ENCODE measurements at regions not wholly inside any gene's neighbourhood (a gene's known extent, or its start where the extent isn't known, plus 50 kb on each side); places are given as distances from the start of the nearest gene placed in this dataset.
"Not testable (repeated sequence)": the region's sequence is repeated elsewhere in the genome, so short reads cannot be mapped to it uniquely, and the experiment has no call there.

DNA sequence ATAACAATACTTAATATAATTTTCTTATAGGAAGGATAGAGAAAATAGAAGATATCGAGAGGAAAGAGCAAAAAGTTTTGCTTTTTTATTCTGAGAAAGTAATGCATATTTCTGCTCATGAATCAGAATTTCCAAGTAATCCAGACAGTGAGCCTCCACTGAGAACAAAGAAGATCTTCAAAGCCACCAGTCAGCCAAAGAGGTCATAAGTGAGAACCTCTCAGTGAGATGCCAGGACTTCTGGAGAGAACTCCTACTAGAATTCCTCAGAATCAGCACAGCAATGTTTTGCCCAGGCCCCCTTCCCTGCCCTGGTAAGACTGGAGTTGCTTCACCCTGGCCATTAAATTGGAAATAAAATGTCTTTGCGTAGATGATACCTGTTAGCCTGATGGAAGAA lies 254.4 kb upstream of the FAT4 start:
- DNase-seq: no peak

DNA sequence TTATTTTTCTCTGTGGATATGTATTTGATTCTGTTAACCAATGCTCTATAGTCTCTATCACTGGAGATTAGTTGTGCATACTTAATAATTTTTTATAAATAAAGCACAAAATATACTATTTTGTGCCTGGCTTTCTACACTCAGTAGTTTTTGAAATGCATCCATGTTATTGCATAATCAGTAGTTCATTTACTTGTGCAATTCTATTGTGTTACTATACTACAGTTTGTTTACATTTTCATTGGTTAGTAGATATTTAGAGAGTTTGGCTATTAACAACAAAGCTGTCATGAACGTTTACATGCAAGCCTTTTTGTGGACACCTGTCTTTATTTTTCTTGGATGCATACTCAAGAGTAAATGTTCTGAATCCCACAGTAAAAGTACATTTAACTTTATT lies 265.0 kb upstream of the FAT4 start:
- no peak for DNase-seq

DNA sequence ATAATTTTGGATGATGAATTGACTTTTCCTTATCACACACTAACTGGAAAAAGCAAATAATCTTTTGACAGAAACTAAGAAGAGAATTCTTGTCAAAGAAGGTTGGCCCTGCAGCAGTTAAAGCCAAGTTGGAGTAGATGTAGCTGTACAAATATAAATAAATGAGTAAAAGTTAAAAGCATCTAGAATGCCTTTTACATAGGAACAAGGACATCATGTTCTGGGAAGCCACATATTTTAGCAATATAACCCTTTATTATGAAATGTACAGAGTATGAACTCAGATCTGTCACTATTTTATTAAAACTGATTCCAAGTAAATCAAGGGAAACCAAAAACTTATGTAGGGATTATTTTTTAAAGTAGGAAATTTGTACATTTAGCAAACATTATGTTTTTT lies 269.4 kb upstream of the FAT4 start:
- no peak for DNase-seq

DNA sequence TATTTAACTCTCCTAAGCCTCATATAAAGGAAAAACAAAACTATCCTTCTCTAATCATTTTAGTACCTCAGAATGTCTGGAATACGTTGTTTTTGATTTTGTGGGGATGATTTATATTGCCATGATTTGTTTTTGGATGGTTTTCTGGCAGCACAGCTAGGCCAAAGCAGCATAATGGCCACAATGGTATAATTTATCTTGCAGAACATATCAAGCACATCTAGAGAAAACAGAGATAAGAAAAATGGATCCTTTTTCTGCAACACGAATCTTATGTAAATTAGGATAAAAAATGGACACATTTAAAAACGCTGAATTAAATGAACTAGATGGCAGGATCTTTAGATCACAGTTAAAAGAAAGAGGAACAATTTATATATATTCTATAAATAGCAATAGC lies 269.9 kb upstream of the FAT4 start:
- DNase-seq: no peak

DNA sequence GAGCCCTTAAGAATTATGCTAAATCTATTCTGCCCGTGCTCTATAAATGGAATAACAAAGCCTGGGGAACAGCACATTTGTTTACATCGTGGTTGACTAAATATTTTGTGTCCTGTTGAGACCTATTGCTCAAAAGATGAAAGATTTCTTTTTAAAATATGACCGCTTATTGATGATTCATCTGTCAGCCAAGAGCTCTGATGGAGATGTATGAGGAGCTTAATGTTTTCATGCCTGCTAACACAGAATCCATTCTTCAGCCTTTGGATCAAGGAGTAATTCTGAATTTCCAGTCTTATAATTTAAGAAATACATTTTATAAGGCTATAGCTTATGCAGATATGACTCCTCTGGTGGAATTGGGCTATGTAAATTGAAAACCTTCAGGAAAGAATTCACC lies 271.3 kb upstream of the FAT4 start:
- no peak for DNase-seq

DNA sequence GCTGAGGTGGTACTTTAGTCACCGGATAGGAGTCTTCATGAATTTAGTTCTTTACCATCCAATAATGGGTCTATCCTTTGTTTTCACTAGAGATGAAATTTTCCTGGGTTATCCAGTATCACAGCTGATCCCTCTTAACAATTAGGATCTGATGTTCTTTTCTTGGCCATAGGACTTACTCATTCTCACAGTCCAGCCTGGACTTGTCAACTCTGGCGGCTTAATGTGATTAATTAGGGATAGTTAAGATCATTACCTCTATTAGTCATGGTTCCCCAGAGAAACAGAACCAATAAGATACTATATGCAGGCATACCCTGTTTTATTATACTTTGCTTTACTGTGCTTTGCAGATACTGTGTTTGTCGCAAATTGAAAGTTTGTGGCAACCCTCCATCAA lies 272.7 kb upstream of the FAT4 start:
- DNase-seq: no peak

DNA sequence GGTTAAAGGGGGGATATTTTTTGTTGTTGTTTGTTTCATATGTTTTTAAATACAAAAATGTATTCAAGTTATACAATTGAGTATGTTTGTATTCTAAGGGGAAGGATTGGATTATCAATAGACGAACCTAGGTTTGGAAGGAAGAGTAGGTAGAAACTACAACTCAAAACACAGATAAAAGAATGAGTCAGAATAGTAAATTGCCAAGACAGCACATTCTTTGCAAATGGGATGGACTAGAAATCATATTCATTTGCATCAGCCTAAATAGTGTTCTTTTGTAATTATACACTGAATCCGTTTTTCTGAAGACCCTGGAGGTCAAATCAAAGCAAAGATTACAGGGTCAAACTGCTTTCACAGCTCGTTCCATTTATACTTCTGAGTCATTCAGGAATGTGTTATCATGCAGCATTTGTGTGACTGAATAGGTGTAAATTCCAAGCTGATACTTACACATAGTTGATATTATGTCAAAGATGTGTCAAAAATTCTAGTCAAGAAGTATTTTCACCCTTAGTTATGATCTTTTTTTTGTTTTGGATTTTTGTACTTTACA lies 273.3 kb upstream of the FAT4 start:
- DNase-seq: no peak

DNA sequence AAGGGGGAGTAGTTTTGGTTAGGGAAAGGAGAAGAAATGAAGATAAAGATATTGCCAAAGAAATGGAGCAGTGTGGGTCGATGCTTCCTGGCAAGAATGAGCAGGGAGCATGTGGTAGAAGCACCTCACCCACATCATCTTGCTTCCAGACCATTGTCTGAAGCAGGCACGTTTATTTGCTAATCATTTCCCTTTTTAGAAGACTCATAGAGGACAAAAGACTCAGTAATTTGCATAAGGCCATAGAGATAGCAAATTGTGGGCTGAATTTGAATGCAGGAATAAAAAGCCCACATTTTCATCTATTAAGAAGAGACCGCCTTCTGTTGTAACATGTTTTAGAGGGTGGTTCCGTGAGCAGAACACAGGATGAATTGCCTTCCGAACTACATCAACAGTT lies 275.2 kb upstream of the FAT4 start:
- DNase-seq: peak; percentile 39 to 47

DNA sequence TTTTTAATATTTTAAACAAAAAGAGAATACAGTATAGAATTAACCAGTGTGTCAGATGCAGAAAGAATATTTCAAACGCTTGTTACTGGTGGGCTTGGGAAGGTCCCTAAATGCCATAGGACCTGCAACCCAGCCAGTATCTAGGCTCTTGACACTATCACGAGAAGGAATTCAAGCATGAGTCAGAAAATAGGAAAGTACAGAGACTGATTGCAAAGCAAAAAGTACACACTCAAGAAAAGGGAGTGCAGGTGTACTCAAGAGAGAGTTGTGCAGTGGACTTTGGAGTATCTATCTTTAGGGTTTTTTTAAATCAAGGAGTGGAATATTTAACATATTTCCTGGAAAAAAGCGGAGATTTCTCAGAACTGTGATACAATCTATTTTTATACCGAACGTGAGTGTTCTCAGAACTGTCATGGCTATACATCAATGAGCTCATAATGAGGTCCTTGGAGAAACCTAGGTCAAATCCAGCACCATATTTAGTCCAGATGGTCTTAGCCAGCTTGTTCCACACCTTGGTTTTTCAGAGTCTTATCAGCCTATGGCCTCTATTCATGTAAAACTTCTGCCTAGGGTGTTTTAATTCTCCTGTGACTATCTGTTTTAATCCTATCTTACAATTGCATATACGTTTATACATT lies 291.8 kb upstream of the FAT4 start:
- no peak for DNase-seq

DNA sequence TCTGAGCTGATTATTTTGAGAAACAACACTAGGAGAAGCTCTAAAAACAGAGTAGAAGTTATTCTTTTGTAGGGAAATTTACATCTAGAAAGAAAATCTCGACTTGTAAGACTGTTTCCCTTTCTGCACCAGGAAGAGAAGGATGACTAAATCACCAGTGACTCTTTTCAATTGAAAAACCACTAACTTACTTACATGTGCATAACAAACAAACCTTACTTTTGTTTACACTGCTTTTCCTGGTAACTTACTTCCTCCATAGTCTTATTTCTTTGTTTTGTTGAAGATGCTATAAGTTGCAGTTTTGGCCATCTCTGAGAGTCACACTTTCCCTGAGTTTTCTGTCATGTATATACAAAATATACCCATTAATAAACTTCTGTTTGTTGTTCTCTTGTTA lies 293.6 kb upstream of the FAT4 start:
- DNase-seq: no peak

DNA sequence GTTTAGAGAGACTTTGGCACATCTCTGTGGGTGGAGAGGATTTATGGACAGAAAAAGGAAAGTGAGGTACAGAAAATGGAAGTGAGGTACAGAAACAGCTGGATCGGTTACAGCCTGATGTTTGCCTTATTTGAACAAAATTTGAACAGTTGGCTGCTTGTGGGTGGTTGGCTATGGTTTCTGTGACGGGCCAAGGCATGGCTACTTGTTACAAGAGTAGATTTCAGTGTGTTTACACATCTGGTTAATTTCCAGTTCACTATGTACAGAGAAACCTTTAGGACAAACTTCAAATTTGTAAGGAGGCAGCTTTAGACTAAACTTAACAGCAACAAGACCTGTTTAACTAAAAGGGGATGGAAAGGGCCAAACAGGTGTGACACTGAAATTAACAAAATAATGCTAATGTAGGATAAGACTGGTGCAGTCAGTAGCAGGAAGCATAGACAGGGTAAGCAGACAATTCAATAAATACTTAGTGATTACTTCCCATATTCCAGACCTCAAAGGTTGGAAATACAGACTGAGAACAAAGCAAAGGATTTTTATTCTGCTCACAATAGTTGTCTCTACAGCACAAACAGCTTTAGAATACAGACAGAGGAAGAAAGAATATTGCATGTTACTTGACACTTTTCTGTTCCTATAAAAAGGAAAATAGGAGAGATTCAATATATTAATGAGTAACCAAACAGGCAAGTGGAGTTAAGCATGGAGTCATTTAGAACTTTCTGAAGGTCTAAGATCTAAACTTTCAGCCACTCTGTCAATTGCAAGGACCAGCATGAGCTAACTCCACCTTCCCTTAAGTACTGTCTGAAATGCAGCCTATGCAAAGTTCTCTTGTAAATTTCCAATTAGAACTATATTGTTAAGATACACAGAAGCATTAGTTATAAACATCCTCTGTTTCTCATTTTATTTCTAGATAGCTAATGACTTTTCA lies 294.4 kb upstream of the FAT4 start:
- DNase-seq: no peak

DNA sequence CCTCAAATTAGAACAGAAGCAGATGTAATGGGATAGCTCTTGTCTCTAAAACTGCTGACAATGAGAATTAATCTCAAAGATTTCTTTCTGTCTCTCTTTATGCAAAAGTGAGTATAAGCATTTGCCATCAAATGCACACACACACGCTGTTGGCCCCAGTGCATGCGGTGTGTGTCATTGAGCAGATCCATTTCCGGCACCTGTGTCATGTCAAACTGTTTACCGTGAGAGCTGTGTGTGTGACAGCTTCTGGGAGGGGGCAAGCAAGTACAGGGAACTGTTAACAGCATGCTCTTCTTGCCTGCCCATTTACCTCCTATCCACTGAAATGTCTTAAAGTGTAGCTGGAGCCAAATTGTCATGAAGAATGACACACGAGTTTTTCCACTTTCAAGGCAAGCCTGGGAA lies 297.9 kb upstream of the FAT4 start:
- DNase-seq: no peak

DNA sequence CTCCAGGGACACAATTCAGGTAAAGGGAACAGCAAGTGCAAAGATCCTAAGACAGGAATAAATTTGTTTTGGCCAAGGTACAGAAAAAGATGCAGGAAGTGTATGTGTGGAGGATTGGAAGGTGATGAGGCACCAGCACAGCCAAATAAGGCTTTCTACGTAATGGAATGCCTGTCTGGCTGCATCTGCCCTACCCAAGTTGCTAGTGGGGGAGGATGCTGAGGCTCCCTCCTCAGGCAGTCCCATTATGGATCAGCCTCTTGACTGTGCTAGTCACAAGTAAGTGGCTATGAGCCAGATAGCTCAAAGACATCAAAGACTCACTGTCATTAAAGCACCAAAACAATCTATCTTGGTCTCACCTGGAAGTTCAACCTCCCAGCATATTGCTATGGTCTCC lies 300.9 kb upstream of the FAT4 start:
- DNase-seq: no peak

DNA sequence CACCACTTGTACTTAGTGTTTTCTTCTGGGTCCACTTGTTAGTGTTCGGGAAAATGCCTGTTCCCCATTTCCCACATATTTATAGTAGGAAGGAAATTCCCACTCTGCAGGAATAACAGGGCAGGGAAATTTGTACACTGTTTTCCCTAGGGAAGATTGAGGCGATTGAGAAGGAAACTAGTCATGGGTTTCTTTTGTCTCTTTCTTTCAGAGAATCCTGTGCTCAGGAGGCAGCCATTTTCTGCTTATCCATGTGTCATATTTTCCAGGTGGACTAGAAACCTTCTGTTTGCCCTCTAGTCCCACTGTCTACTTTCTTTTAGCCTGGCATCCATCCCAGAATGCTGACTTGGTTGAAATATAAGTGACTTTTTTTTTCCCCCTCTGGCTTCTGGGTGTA lies 299.1 kb upstream of the ANKRD50 start:
- no peak for DNase-seq

DNA sequence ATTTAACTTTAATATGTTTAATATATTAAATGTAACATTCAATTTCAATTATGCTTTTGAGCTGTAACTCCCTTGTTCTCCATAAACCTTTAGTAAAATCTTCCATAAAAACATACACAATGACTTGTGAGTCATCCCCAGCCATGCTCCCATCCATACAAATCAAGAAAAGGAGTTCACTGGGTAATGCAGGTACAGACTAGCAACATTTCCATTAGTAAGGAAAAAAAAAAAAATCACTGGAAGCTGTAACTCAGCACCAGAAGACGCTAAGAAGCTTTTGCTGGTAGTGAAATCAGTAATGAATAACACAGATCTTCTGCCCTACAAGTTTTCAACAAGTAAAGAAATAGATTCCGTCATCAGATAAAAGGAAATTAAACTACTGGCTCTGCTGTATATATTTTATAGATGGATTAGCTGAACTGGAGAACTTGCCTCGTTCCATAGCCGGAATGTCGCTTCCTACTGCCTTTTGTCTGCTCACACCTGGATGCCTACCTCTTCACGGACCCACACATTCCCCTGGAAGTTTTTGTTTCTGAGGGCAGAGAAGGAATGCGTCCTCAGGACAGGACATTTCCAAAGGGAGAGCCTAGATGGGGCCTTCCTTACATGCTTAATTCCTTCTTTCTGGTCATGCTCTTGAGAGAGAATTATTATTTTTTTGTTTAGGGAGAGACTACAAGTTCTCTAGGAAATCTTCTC lies 298.4 kb upstream of the ANKRD50 start:
- DNase-seq: no peak

DNA sequence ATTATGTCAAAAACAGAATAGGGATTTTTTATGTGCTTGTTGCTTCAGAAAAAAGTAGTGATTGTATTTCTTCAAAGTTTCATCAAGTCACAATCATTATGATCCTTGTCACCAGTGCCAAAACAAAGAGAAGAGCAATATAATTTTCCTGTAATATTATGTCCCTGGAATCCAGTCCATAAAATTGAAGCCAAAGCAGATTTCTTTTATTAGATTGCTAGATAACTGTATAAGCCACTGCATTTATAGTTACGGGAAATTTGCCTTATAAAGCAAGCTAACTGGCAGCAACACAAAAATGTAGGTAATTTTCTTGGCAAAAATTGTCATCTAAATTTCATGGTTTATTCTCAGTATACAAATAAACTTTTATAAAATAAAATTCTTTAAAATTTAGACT lies 296.1 kb upstream of the ANKRD50 start:
- no peak for DNase-seq

DNA sequence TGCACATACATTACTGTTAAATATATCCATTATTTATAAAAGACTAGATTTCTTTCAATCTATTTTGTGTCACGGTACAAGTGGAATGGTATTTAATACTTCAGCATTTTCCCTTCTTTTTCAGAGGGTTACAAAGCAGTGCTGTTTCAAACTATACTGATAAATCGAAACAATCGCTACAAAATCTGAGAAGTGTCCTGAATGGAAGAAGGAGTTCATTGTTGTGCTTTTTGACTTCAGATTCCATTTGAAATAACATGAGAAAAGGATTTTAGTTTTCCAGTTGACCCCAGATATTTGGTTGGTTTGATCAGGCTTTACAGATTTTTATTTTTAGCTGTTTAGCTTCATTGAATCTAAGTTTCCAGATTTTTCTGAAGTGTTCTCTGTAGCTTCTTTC lies 292.1 kb upstream of the ANKRD50 start:
- no peak for DNase-seq

DNA sequence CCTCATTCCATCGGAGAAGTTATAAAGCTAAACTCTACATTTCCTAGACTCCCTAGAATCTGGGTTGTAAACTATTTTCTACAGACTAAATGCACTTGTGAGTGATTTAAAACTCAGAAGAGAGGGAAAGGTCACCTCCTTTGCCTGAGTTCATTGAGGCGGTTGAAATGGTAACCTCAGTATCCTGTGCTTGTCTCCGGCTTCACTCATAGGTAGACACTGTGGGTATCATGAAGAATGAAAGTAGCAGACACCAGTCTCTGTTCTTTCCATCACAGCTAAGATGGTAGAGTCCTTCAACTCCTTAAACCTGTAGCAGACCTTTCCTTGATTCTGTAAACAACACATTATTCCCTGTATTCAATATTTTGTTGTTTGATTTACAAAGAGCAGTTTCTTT lies 291.3 kb upstream of the ANKRD50 start:
- no peak for DNase-seq

DNA sequence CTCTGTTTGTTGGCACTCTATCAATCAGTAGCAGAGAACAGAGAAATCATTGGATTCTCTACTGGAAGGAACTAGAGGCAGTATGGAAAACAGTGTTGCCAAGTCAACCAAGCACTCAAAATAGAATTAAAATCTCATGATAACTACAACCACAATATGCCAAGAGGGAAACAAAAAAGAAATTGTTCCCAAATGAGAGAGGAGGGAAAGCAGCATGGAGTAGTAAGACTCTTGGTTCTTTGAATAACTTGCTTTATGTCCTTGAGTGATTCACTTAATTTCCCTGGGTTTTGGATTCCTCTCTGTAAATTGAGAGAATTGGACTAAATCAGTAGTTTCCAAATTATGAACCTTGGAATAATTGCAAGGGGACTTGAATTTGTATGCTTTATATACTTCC lies 285.5 kb upstream of the ANKRD50 start:
- DNase-seq: no peak

DNA sequence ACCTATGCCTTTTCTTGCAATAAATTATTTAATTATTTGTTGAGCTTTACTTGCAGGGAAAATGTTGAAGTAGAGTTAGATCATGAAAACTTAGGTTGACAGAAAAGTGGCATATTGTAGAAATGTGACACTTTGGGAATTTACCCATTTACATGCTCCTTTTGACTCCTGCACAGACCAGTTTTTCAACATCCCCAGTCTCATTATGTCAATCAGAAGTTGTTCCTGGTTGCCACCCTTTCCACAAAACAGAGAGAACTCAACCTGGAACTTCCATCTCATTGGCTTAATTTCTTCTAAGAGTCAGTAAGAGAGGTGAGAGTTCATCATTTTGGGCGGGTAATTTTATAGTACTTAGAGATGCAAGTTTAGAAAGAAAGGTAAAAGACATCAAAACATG lies 284.6 kb upstream of the ANKRD50 start:
- DNase-seq: no peak

DNA sequence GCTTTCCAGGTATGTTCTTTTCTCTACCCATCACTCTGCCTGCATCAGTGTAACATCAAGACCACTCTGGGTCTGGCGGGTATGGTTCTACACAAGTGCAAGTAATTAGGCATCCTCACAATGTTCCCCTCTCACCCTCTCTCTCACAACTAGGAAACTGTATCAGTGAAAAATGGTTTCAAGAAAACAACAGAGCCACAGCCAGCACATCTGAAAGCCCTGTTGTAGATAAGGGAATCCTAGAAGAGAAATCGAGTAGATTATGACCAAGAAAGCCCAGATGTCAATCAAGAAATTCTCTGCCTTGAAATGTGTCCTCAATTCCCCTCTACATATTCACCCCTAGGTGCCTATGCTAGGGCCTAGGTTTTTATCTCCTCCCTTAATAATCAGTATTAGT lies 281.3 kb upstream of the ANKRD50 start:
- no peak for DNase-seq

DNA sequence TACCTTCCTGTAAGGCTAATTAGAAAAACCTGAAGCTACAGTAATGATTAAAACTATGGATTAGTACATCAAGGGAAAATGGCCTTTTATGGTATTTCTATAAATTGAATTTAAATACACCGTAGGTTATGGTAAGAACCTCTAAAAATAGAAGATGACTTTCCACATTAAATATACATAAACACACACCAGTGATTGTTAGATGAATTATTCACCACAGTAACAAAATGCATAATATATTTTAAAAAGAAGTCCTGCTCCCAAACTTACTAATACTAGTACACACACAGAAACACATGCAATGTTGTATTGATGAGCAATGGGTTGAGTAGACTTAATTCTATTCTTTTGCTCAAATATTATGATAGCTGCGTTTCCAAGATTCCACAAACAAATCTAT lies 277.9 kb upstream of the ANKRD50 start:
- DNase-seq: no peak

DNA sequence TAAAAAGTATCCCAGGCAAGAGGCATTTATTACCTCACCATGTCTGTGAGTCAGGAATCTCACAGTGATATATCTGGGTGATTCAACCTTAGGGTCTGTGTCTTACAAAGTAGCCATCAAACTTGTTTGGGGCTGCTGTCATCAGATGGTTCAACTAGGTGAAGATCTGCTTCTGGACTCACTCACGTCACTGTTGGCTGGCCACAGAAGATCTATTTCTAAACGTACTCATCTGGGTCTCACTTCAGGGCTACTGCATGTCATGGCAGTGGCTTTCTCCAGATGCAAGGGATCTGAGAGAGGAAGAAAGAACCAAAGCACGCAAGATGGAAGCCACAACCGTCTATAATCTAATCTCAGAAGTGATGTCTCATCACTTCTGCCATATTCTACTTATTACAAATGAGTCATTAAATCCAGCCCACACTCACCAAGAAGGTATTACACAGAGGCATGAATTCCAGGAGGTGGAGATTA lies 267.8 kb upstream of the ANKRD50 start:
- DNase-seq: no peak

DNA sequence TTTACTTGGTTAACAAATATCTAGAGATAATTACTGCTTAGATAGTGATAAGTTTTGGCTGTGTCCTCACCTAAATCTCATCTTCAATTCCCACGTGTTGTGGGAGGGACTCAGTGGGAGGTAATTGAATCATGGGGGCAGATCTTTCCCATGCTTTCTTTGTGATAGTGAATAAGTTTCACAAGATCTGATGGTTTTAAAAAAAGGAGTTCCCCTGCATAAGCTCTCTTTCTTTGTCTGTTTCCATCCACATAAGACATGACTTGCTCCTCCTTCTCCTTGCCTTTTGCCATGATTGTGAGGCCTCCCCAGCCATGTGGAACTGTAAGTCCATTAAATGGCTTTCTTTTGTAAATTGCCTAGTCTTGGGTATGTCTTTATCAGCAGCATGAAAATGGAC lies 266.0 kb upstream of the ANKRD50 start:
- not testable (repeated sequence) for DNase-seq
